ENCODE measurements at regions not wholly inside any gene's neighbourhood (a gene's known extent, or its start where the extent isn't known, plus 50 kb on each side); places are given as distances from the start of the nearest gene placed in this dataset.
A peak's percentile ranks its signal among the peaks of the same experiment; 100 is the strongest.

DNA sequence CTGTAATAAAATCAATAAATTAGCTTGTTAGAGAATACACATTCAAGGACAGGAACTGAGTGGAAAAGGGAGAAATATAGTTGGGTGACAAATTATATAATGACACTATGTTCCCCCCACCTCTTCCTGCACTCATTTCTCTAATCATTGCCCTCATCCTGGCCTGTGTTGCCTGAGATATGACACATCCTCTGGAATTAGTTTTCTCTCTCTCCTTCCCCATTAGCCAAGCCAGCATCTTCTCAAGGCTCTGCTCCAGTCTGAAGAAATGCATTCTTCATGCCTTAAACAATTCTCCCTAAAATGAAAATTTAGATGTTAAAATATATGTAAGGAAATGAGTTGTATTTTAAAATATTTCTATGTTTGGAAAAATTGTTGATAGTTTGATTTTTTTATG lies 280.3 kb downstream of the POU4F1 start:
- Histone ChIP-seq H3K4me3 (ENCODE audit: low read depth, low read length) (no peak overlapping the region), H4K12ac (ENCODE audit: low read depth, low read length) (no peak overlapping the region), H4K8ac (ENCODE audit: low read depth, low read length) (no peak overlapping the region), H2AK5ac (ENCODE audit: low read length) (no peak overlapping the region), H2BK5ac (ENCODE audit: low read depth, low read length, poor library complexity) (no peak overlapping the region), H2BK120ac (ENCODE audit: insufficient read depth, low read length, poor library complexity) (no peak overlapping the region), H3K79me1 (ENCODE audit: low read length) (no peaks in the 10 kb centered on the region), H3K9me3 (ENCODE audit: insufficient read depth, low read depth, low read length) (no peaks in the 10 kb centered on the region), H3K4me1 (ENCODE audit: control insufficient read depth in 1 of 2, insufficient read depth in 2 of 2, low read length in 2 of 2) (no peaks in the 10 kb centered on the region), H3K14ac (ENCODE audit: low read length) (no peak overlapping the region), H3K18ac (ENCODE audit: low read length) (no peak overlapping the region), H3K23ac (ENCODE audit: low read length) (no peak overlapping the region), H4K91ac (ENCODE audit: low read depth, low read length) (no peak overlapping the region), H3K9ac (ENCODE audit: low read length) (no peak overlapping the region), H3K27ac (ENCODE audit: low read depth, low read length) (no peak overlapping the region), H3K4ac (ENCODE audit: low read depth, low read length) (no peak overlapping the region), H3K27me3 (ENCODE audit: insufficient read depth, low read length) (no peaks in the 10 kb centered on the region), H3K4me2 (ENCODE audit: low read length) (no peak overlapping the region), H2BK12ac (ENCODE audit: low read length) (no peak overlapping the region), H3K79me2 (ENCODE audit: control insufficient read depth, insufficient read depth, low read length, poor library complexity) (no peaks in the 10 kb centered on the region), H2AFZ (ENCODE audit: insufficient read depth, low read length, poor library complexity) (no peak overlapping the region), H3K36me3 (ENCODE audit: control insufficient read depth in 1 of 2, insufficient read depth in 2 of 2, low read length in 2 of 2) (no peaks in the 10 kb centered on the region)
- peak in 1 of 2 donors; percentile 15 for DNase-seq

DNA sequence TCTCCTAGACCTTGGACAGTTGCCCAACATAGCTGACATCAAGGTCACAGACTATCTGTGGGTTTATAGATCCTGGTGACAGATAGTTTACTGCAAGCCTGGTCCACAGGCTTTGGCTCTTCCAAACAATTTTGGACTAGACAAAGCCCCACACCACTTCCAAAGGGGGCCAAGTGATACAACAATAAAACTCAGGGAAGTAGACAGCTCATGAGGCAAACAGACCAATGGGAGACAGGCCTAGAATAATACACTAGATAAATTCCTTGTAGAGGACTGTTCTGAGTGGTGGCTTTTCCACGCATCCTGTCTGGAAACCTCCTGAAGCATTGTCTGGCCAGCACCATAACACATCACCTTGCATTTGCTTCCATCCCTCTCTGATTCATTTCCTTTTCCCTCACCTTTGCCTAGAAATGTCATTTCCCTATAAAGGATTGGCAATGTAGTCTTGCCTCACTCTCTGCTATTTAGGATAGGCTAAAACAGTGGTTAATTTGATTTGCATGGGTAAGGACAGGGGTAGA lies 284.2 kb downstream of the POU4F1 start:
- no peak for DNase-seq
- Histone ChIP-seq H3K27ac (ENCODE audit: low read depth, low read length) (no peak overlapping the region), H3K79me2 (ENCODE audit: control insufficient read depth, insufficient read depth, low read length, poor library complexity) (no peaks in the 10 kb centered on the region), H2AK5ac (ENCODE audit: low read length) (no peak overlapping the region), H3K4me2 (ENCODE audit: low read length) (no peak overlapping the region), H4K12ac (ENCODE audit: low read depth, low read length) (no peak overlapping the region), H4K91ac (ENCODE audit: low read depth, low read length) (no peak overlapping the region), H3K4ac (ENCODE audit: low read depth, low read length) (no peak overlapping the region), H3K4me3 (ENCODE audit: low read depth, low read length) (no peak overlapping the region), H3K23ac (ENCODE audit: low read length) (no peak overlapping the region), H3K79me1 (ENCODE audit: low read length) (no peaks in the 10 kb centered on the region), H2AFZ (ENCODE audit: insufficient read depth, low read length, poor library complexity) (no peak overlapping the region), H3K9ac (ENCODE audit: low read length) (no peak overlapping the region), H3K18ac (ENCODE audit: low read length) (no peak overlapping the region), H2BK120ac (ENCODE audit: insufficient read depth, low read length, poor library complexity) (no peak overlapping the region), H3K36me3 (ENCODE audit: control insufficient read depth in 1 of 2, insufficient read depth in 2 of 2, low read length in 2 of 2) (no peaks in the 10 kb centered on the region), H3K9me3 (ENCODE audit: insufficient read depth, low read depth, low read length) (no peaks in the 10 kb centered on the region), H3K27me3 (ENCODE audit: insufficient read depth, low read length) (no peaks in the 10 kb centered on the region), H3K14ac (ENCODE audit: low read length) (no peak overlapping the region), H2BK12ac (ENCODE audit: low read length) (no peak overlapping the region), H4K8ac (ENCODE audit: low read depth, low read length) (no peak overlapping the region), H3K4me1 (ENCODE audit: control insufficient read depth in 1 of 2, insufficient read depth in 2 of 2, low read length in 2 of 2) (no peaks in the 10 kb centered on the region), H2BK5ac (ENCODE audit: low read depth, low read length, poor library complexity) (no peak overlapping the region)
- WGBS (ENCODE audit: extremely low coverage, insufficient coverage, insufficient read length): no CpG with 5 or more reads among the region's 1 CpG

DNA sequence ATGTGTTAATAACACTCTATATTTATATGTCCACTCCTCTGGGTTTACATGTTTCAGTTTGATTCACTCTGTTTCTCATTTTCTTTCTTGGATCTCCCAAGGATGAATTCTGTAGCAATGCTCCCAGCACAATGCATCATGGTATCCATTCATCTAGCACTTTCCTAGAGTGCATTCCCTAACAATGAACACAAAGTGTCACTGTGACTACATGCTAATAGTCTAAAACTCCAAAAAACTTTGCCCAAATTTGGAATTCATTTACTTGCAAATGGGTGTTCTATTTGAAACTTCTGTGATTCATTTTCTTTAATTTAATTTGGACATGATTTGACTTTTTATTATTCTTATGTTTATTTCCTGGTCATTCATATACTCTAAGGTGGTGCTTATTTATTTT lies 286.3 kb downstream of the POU4F1 start:
- Histone ChIP-seq H3K4ac (ENCODE audit: low read depth, low read length) (no peak overlapping the region), H3K14ac (ENCODE audit: low read length) (no peak overlapping the region), H4K91ac (ENCODE audit: low read depth, low read length) (no peak overlapping the region), H3K4me2 (ENCODE audit: low read length) (no peak overlapping the region), H3K23ac (ENCODE audit: low read length) (no peak overlapping the region), H3K9ac (ENCODE audit: low read length) (no peak overlapping the region), H3K4me1 (ENCODE audit: control insufficient read depth in 1 of 2, insufficient read depth in 2 of 2, low read length in 2 of 2) (no peaks in the 10 kb centered on the region), H3K79me1 (ENCODE audit: low read length) (no peaks in the 10 kb centered on the region), H3K27me3 (ENCODE audit: insufficient read depth, low read length) (no peaks in the 10 kb centered on the region), H4K8ac (ENCODE audit: low read depth, low read length) (no peak overlapping the region), H3K36me3 (ENCODE audit: control insufficient read depth in 1 of 2, insufficient read depth in 2 of 2, low read length in 2 of 2) (no peaks in the 10 kb centered on the region), H3K4me3 (ENCODE audit: low read depth, low read length) (no peak overlapping the region), H4K12ac (ENCODE audit: low read depth, low read length) (no peak overlapping the region), H3K27ac (ENCODE audit: low read depth, low read length) (no peak overlapping the region), H2AK5ac (ENCODE audit: low read length) (no peak overlapping the region), H2BK120ac (ENCODE audit: insufficient read depth, low read length, poor library complexity) (no peak overlapping the region), H3K18ac (ENCODE audit: low read length) (no peak overlapping the region), H3K9me3 (ENCODE audit: insufficient read depth, low read depth, low read length) (no peaks in the 10 kb centered on the region), H2BK12ac (ENCODE audit: low read length) (no peak overlapping the region), H2BK5ac (ENCODE audit: low read depth, low read length, poor library complexity) (no peak overlapping the region), H3K79me2 (ENCODE audit: control insufficient read depth, insufficient read depth, low read length, poor library complexity) (no peaks in the 10 kb centered on the region), H2AFZ (ENCODE audit: insufficient read depth, low read length, poor library complexity) (no peak overlapping the region)
- peak in 1 of 2 donors; percentile 15 for DNase-seq

DNA sequence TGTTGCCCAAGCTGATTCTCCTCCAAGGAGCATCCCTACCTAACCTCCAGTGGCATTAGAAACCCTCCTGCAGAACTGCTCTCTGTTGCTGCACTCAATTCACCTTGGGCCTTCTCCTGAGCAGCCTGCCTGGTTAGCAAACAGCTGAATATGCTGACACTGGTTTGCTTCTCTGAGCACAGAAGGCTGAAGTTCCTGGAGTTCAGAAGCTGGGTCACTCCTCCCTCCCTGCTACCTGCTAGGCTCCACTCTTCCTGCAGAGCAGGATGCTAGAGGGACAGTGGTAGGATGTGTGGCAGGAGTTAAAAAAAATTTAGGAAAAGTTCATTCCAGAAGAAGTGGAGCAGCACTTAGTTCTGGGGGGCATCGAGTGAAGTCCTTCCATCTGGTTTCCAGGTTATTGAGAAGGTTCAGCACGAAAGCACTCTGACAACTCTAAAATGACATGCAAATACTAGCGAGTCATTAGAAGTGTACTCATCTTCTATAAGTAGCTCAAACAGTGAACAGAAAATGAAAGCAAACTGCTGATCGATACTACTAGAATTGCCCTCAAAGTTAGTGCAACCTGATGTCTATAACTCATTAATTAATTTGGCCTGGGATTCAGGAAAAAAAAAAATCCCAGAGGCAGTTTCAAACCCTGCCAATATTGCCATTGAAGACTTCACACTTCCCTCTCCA lies 293.7 kb downstream of the POU4F1 start:
- no peaks in the 10 kb centered on the region for H3K79me2 ChIP-seq (ENCODE audit: control insufficient read depth, insufficient read depth, low read length, poor library complexity)
- H3K4me2 ChIP-seq (ENCODE audit: low read length): no peak overlapping the region
- no peak overlapping the region for H3K4ac ChIP-seq (ENCODE audit: low read depth, low read length)
- no peak overlapping the region for H3K4me3 ChIP-seq (ENCODE audit: low read depth, low read length)
- no peak overlapping the region for H2AFZ ChIP-seq (ENCODE audit: insufficient read depth, low read length, poor library complexity)
- H3K4me1 ChIP-seq (ENCODE audit: control insufficient read depth in 1 of 2, insufficient read depth in 2 of 2, low read length in 2 of 2): no peaks in the 10 kb centered on the region
- H2BK12ac ChIP-seq (ENCODE audit: low read length): no peak overlapping the region
- H4K12ac ChIP-seq (ENCODE audit: low read depth, low read length): no peak overlapping the region
- no peaks in the 10 kb centered on the region for H3K79me1 ChIP-seq (ENCODE audit: low read length)
- H3K36me3 ChIP-seq (ENCODE audit: control insufficient read depth in 1 of 2, insufficient read depth in 2 of 2, low read length in 2 of 2): no peaks in the 10 kb centered on the region
- H2AK5ac ChIP-seq (ENCODE audit: low read length): no peak overlapping the region
- H3K27ac ChIP-seq (ENCODE audit: low read depth, low read length): no peak overlapping the region
- H4K91ac ChIP-seq (ENCODE audit: low read depth, low read length): no peak overlapping the region
- H3K14ac ChIP-seq (ENCODE audit: low read length): no peak overlapping the region
- DNase-seq: no peak
- no peak overlapping the region for H3K23ac ChIP-seq (ENCODE audit: low read length)
- WGBS (ENCODE audit: extremely low coverage, insufficient coverage, insufficient read length): no CpG with 5 or more reads among the region's 4 CpGs
- H2BK5ac ChIP-seq (ENCODE audit: low read depth, low read length, poor library complexity): no peak overlapping the region
- no peak overlapping the region for H2BK120ac ChIP-seq (ENCODE audit: insufficient read depth, low read length, poor library complexity)
- no peak overlapping the region for H3K18ac ChIP-seq (ENCODE audit: low read length)
- no peaks in the 10 kb centered on the region for H3K9me3 ChIP-seq (ENCODE audit: insufficient read depth, low read depth, low read length)
- H4K8ac ChIP-seq (ENCODE audit: low read depth, low read length): no peak overlapping the region
- H3K27me3 ChIP-seq (ENCODE audit: insufficient read depth, low read length): no peaks in the 10 kb centered on the region
- H3K9ac ChIP-seq (ENCODE audit: low read length): no peak overlapping the region

Data from trophoblast cell (in vitro differentiated cells and primary cell).